GM12875 (cell line): ENCODE measurements at regions not wholly inside any gene's neighbourhood (a gene's known extent, or its start where the extent isn't known, plus 50 kb on each side); places are given as distances from the start of the nearest gene placed in this dataset.

Experiments used
- H3K4me3 ChIP-seq: one replicate; pipeline ENCODE4 v1.5.1; 2011; ENCODE audit warnings: low read depth, low read length, control low read depth
- CTCF ChIP-seq: IDR thresholded peaks from 2 replicates; pipeline ENCODE4 v1.5.1; 2011; ENCODE audit warnings: low read depth, mild to moderate bottlenecking, control low read depth, inconsistent platforms, low read length, moderate library complexity, borderline replicate concordance; ENCODE audit not compliant: insufficient read depth

- no peak for TF ChIP-seq CTCF
- H3K4me3 ChIP-seq, result no peak overlapping the region
These were observed 583.3 kb downstream of the HS3ST4 start for GRCh38 chr16:26275021-26275590.

- no peak overlapping the region for H3K4me3 ChIP-seq
- TF ChIP-seq CTCF, result no peak
These were observed 584.5 kb downstream of the HS3ST4 start for GRCh38 chr16:26276289-26276688.

GRCh38 chr16:26281381-26282110, 589.8 kb downstream of the HS3ST4 start:
- no peak overlapping the region for H3K4me3 ChIP-seq
- no peak for TF ChIP-seq CTCF

- no peak for TF ChIP-seq CTCF
- no peak overlapping the region for H3K4me3 ChIP-seq
These were observed 604.0 kb downstream of the HS3ST4 start for GRCh38 chr16:26295625-26296304.

- H3K4me3 ChIP-seq, result no peak overlapping the region
- TF ChIP-seq CTCF, result no peak
These were observed 609.8 kb downstream of the HS3ST4 start for GRCh38 chr16:26301516-26301915.

DNA sequence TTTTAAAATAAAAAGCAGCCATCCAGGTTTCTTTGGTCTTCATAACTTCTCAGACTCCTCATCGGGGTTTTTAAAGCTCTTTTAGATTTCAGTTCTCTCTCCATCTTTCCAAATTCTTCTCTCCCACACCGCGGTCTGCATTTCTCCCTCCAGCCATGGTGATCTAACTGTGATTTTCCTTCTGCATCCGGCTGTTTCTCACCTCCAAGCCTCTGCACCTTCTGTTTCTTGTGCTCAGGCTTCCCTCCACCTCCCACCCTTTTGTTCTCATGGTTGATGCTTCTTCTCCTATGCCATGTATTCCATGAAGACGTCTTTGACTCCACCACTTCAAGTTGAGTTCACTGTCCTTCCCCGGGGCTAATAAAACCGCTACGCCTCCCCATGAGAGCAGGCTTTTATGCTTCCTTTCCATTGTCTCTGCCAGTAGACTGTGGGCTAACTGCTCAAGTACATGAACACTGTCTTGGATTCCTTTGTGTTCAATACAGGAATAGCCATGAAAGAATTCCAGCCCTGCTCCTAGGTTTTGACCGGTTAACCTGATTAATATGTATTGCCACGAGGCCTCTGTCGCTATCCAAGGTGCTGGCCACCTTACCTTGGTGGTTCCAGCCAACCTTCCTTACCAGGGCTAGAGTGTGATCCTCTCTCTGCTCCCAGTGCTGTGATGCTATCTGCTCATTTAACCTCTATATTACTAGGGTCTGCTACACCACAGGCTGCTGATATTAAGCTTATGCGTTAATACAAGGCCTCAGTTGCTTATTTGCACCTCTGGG, 625.1 kb downstream of the HS3ST4 start:
- no peak for TF ChIP-seq CTCF
- H3K4me3 ChIP-seq, result no peak overlapping the region
